ENCODE measurements at regions not wholly inside any gene's neighbourhood (a gene's known extent, or its start where the extent isn't known, plus 50 kb on each side); places are given as distances from the start of the nearest gene placed in this dataset.

GRCh38 chr9:11962327-11962726 is 730.9 kb upstream of the TYRP1 start:
- TF ChIP-seq CTCF (IDR thresholded peaks at IDR 0.05; ENCODE audit: extremely low read depth, insufficient read depth, missing control alignments) = no peak
- no peak for DNase-seq (ENCODE audit: low spot score)
- in situ Hi-C loops (cut with MboI; ENCODE audit: low pct_unique_long_range_greater_than_20kb, low sequenced_read_pairs, unreplicated experiment) = no loop called here

GRCh38 chr9:11966786-11967185 is 726.4 kb upstream of the TYRP1 start:
- in situ Hi-C loops (cut with MboI; ENCODE audit: low pct_unique_long_range_greater_than_20kb, low sequenced_read_pairs, unreplicated experiment) = no loop called here
- no peak for DNase-seq (ENCODE audit: low spot score)
- no peak for TF ChIP-seq CTCF (IDR thresholded peaks at IDR 0.05; ENCODE audit: extremely low read depth, insufficient read depth, missing control alignments)

- DNase-seq (ENCODE audit: low spot score) = no peak
- TF ChIP-seq CTCF (IDR thresholded peaks at IDR 0.05; ENCODE audit: extremely low read depth, insufficient read depth, missing control alignments) = no peak
- in situ Hi-C loops (cut with MboI; ENCODE audit: low pct_unique_long_range_greater_than_20kb, low sequenced_read_pairs, unreplicated experiment) = no loop called here
These were observed 724.6 kb upstream of the TYRP1 start for GRCh38 chr9:11968631-11969030.

- TF ChIP-seq CTCF (IDR thresholded peaks at IDR 0.05; ENCODE audit: extremely low read depth, insufficient read depth, missing control alignments) = no peak
- in situ Hi-C loops (cut with MboI; ENCODE audit: low pct_unique_long_range_greater_than_20kb, low sequenced_read_pairs, unreplicated experiment) = no loop called here
- no peak for DNase-seq (ENCODE audit: low spot score)
These were observed 720.2 kb upstream of the TYRP1 start for GRCh38 chr9:11973011-11973410.

- TF ChIP-seq CTCF (IDR thresholded peaks at IDR 0.05; ENCODE audit: extremely low read depth, insufficient read depth, missing control alignments) = no peak
- no peak for DNase-seq (ENCODE audit: low spot score)
- in situ Hi-C loops (cut with MboI; ENCODE audit: low pct_unique_long_range_greater_than_20kb, low sequenced_read_pairs, unreplicated experiment) = no loop called here
These were observed 719.7 kb upstream of the TYRP1 start for GRCh38 chr9:11973511-11973910.

- in situ Hi-C loops (cut with MboI; ENCODE audit: low pct_unique_long_range_greater_than_20kb, low sequenced_read_pairs, unreplicated experiment) = no loop called here
- DNase-seq (ENCODE audit: low spot score) = no peak
- TF ChIP-seq CTCF (IDR thresholded peaks at IDR 0.05; ENCODE audit: extremely low read depth, insufficient read depth, missing control alignments) = no peak
These were observed 700.3 kb upstream of the TYRP1 start for GRCh38 chr9:11992866-11993265.

GRCh38 chr9:12014488-12014887 is 678.7 kb upstream of the TYRP1 start:
- in situ Hi-C loops (cut with MboI; ENCODE audit: low pct_unique_long_range_greater_than_20kb, low sequenced_read_pairs, unreplicated experiment) = no loop called here
- no peak for DNase-seq (ENCODE audit: low spot score)
- no peak for TF ChIP-seq CTCF (IDR thresholded peaks at IDR 0.05; ENCODE audit: extremely low read depth, insufficient read depth, missing control alignments)

Data from GM13977 (cell line).